HTERT RPE-1 (cell line): ENCODE measurements at regions not wholly inside any gene's neighbourhood (a gene's known extent, or its start where the extent isn't known, plus 50 kb on each side); places are given as distances from the start of the nearest gene placed in this dataset.

Experiments
- in situ Hi-C: fragments of 300-500 bp; cut with MboI; formaldehyde crosslinking; loops from 4 replicates; pipeline ENCODE4 v1.14.3; 2020; ENCODE audit warnings: low sequenced_read_pairs

GRCh38 chr11:70532731-70533130, 134.4 kb downstream of the CTTN start:
- in situ Hi-C loops = no loop called here

- in situ Hi-C loops = no loop called here
These were observed 137.1 kb downstream of the CTTN start for GRCh38 chr11:70535191-70535971.

GRCh38 chr11:70536051-70536877, 137.9 kb downstream of the CTTN start:
- in situ Hi-C loops = no loop called here

- in situ Hi-C loops = no loop called here
These were observed 139.5 kb downstream of the CTTN start for GRCh38 chr11:70537576-70538571.

- in situ Hi-C loops = no loop called here
These were observed 140.5 kb downstream of the CTTN start for GRCh38 chr11:70538641-70539359.

GRCh38 chr11:70539360-70540095, 141.2 kb downstream of the CTTN start:
- in situ Hi-C loops = no loop called here

- in situ Hi-C loops = no loop called here
These were observed 141.9 kb downstream of the CTTN start for GRCh38 chr11:70540196-70540595.

- in situ Hi-C loops = no loop called here
These were observed 142.8 kb downstream of the CTTN start for GRCh38 chr11:70541176-70541575.

GRCh38 chr11:70541699-70542098, 143.4 kb downstream of the CTTN start:
- in situ Hi-C loops = no loop called here

- in situ Hi-C loops = no loop called here
These were observed 144.1 kb downstream of the CTTN start for GRCh38 chr11:70542406-70542805.

- in situ Hi-C loops = no loop called here
These were observed 144.5 kb downstream of the CTTN start for GRCh38 chr11:70542811-70543210.

GRCh38 chr11:70543611-70544010, 145.3 kb downstream of the CTTN start:
- in situ Hi-C loops = no loop called here

GRCh38 chr11:70544067-70544773, 145.9 kb downstream of the CTTN start:
- in situ Hi-C loops = no loop called here

- in situ Hi-C loops = no loop called here
These were observed 146.7 kb downstream of the CTTN start for GRCh38 chr11:70544774-70545609.

GRCh38 chr11:70545610-70545912, 147.2 kb downstream of the CTTN start:
- in situ Hi-C loops = no loop called here

GRCh38 chr11:70546191-70546940, 148.0 kb downstream of the CTTN start:
- in situ Hi-C loops = no loop called here

- in situ Hi-C loops = no loop called here
These were observed 149.1 kb downstream of the CTTN start for GRCh38 chr11:70547386-70547785.
